Fibroblast of lung (primary cell): ENCODE measurements at regions not wholly inside any gene's neighbourhood (a gene's known extent, or its start where the extent isn't known, plus 50 kb on each side); places are given as distances from the start of the nearest gene placed in this dataset.

Experiments used
- CTCF ChIP-seq, 2 donors: IDR thresholded peaks in 1 of 2; conservative IDR thresholded peaks in 1 of 2; 1 replicate in 1 of 2; 2 replicates in 1 of 2; pipeline ENCODE4 v1.5.1; 2011 to 2012; ENCODE audit warnings: low read length in 2 of 2, control low read depth in 1 of 2, inconsistent platforms in 1 of 2, low read depth in 1 of 2, mild to moderate bottlenecking in 1 of 2
- EZH2 ChIP-seq: IDR thresholded peaks from 2 replicates; pipeline ENCODE4 v1.5.1; 2012; ENCODE audit warnings: low read length, control low read depth, mild to moderate bottlenecking; ENCODE audit errors: missing control alignments

- TF ChIP-seq CTCF (conservative IDR thresholded peaks at IDR 0.05 in 1 of 2, IDR thresholded peaks at IDR 0.05 in 1 of 2; ENCODE audit: low read depth in 1 of 2, low read length in 2 of 2) (no peak), EZH2 (no peak)
Observed at GRCh38 chr2:19690429-19690828, 211.4 kb downstream of the TTC32 start.
